Lower leg skin (tissue), 4 donors: ENCODE measurements at regions not wholly inside any gene's neighbourhood (a gene's known extent, or its start where the extent isn't known, plus 50 kb on each side); places are given as distances from the start of the nearest gene placed in this dataset.

Experiments
- DNase-seq, 2 donors: peaks; one replicate each; pipeline ENCODE4 v3.0.0-alpha.2; 2019; ENCODE audit warnings: low spot score in 2 of 2
- H3K4me3 ChIP-seq: fragments of 200-600 bp; sonication (generic); 2 replicates; pipeline ENCODE4 v1.5.1; 2017; ENCODE audit warnings: mild to moderate bottlenecking, low read depth; ENCODE audit not compliant: poor library complexity, severe bottlenecking
- CTCF ChIP-seq, 3 donors: fragments of 450-650 bp; IDR thresholded peaks; one replicate each; pipeline ENCODE4 v1.5.1; 2016; ENCODE audit warnings: antibody characterized with exemption in 3 of 3, mild to moderate bottlenecking in 3 of 3, moderate library complexity in 2 of 3
- POLR2A ChIP-seq, 2 donors: fragments of 450-650 bp; IDR thresholded peaks; one replicate each; pipeline ENCODE4 v1.6.1; 2016 to 2017; ENCODE audit warnings: antibody characterized with exemption in 2 of 2, mild to moderate bottlenecking in 1 of 2, moderate library complexity in 1 of 2
- WGBS, 2 donors: methylation state at CpG; one replicate each; pipeline ENCODE4 v1.1.5; 2018; 5-methylcytosine and 5-hydroxymethylcytosine counted together
- intact Hi-C: fragments of 100-400 bp; cut with DNase I; formaldehyde crosslinking; loops from one replicate; pipeline ENCODE4 v1.15.0; 2023; ENCODE audit warnings: low total_unique reads

- no peak overlapping the region for H3K4me3 ChIP-seq
- DNase-seq: no peak
- 95 to 96% methylated on average over 3 of the region's 3 CpGs for WGBS, 2 donors
- intact Hi-C loops: no loop called here
- TF ChIP-seq CTCF (IDR thresholded peaks at IDR 0.05) (no peak), POLR2A (IDR thresholded peaks at IDR 0.05) (no peak)
Observed at GRCh38 chr4:155541716-155542115, 124.9 kb upstream of the GUCY1A1 start.

GRCh38 chr4:155540698-155541097, 126.0 kb upstream of the GUCY1A1 start:
- no peak overlapping the region for H3K4me3 ChIP-seq
- TF ChIP-seq CTCF (IDR thresholded peaks at IDR 0.05) (no peak), POLR2A (IDR thresholded peaks at IDR 0.05) (no peak)
- no peak for DNase-seq
- WGBS, 2 donors: 92 to 98% methylated on average over 7 of the region's 7 CpGs
- intact Hi-C loops: no loop called here

DNA sequence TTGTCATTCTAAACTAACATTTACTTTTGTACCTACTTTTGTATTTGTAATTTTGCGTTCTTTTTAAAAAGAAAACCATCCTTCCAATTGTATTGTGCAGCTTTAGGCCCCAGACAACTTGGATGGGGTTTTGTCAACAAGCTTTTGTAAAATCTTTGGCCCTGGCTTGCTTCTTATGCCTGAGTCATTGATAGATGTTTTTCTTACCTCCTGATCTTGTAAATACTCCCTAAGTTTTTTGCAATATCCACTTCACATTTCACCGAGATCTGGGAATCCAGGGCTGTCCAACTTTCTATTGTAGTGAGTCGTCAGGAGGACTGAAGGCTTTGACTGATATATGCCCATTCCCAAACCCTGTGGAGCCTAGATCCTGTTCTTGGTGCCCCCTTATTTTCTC, 126.9 kb upstream of the GUCY1A1 start:
- DNase-seq: no peak
- WGBS, 2 donors: 81 to 87% methylated on average over 3 of the region's 3 CpGs
- H3K4me3 ChIP-seq: no peak overlapping the region
- TF ChIP-seq POLR2A (IDR thresholded peaks at IDR 0.05) (no peak), CTCF (IDR thresholded peaks at IDR 0.05) (no peak)
- intact Hi-C loops: no loop called here

GRCh38 chr4:155535802-155536454, 130.7 kb upstream of the GUCY1A1 start:
- DNase-seq: no peak
- intact Hi-C loops: no loop called here
- 91% methylated on average over 2 of the region's 2 CpGs for WGBS, 2 donors
- no peak overlapping the region for H3K4me3 ChIP-seq
- no peak for TF ChIP-seq CTCF (IDR thresholded peaks at IDR 0.05)
- TF ChIP-seq POLR2A (IDR thresholded peaks at IDR 0.05): no peak

DNA sequence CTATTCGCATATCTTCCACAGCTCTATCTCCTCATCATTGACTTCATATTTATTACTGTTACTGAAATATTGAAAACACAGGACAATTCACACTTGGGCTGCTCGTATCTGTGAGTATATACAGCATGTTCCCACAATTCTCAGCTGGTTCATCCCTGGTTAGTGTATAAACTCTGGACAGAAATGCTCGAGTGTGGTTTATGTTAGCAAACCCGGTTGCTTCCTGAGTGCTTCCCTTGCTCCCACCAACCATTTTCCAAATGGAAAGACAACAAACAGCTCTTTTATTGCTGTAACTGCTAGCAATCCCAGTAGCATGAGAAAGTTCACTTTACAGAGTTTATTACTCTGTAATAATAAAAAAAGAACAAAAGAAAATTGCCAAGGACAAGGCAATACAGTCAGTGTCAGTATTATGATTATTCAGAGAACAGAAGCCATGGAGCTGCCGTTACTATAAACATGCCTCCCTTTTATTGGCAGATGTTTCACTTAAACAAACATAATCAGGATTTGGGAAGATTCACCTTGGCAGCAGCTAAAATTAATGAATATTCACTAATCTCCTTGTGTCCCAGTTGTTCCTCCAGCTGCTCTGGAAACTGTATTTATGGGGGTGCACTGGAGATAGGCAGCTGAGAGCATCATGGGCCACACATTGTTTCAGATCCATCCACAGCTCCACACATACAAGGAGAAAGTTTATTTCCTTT, 134.1 kb upstream of the GUCY1A1 start:
- 59 to 61% methylated on average over 5 of the region's 5 CpGs for WGBS, 2 donors
- H3K4me3 ChIP-seq: no peak overlapping the region
- DNase-seq: no peak
- TF ChIP-seq POLR2A (IDR thresholded peaks at IDR 0.05) (no peak), CTCF (IDR thresholded peaks at IDR 0.05) (no peak)
- intact Hi-C loops: no loop called here
